ENCODE measurements at regions not wholly inside any gene's neighbourhood (a gene's known extent, or its start where the extent isn't known, plus 50 kb on each side); places are given as distances from the start of the nearest gene placed in this dataset.

GRCh38 chr12:30117483-30117882, 333.7 kb upstream of the TMTC1 start:
- TF ChIP-seq CTCF (IDR thresholded peaks at IDR 0.05), result no peak
- TF ChIP-seq POLR2A (IDR thresholded peaks at IDR 0.05), result no peak
